ENCODE measurements at regions not wholly inside any gene's neighbourhood (a gene's known extent, or its start where the extent isn't known, plus 50 kb on each side); places are given as distances from the start of the nearest gene placed in this dataset.

- DNase-seq (ENCODE audit: low read depth in 2 of 2): no peak
Measured at GRCh38 chr14:51473808-51474565, 177.7 kb upstream of the FRMD6 start.

- no peak for DNase-seq (ENCODE audit: low read depth in 2 of 2)
Measured at GRCh38 chr14:51474854-51475253, 176.9 kb upstream of the FRMD6 start.

GRCh38 chr14:51478175-51478621, 173.5 kb upstream of the FRMD6 start:
- no peak for DNase-seq (ENCODE audit: low read depth in 2 of 2)

GRCh38 chr14:51479584-51480325, 172.0 kb upstream of the FRMD6 start:
- DNase-seq (ENCODE audit: low read depth in 2 of 2): no peak

GRCh38 chr14:51481643-51482042, 170.1 kb upstream of the FRMD6 start:
- no peak for DNase-seq (ENCODE audit: low read depth in 2 of 2)

- DNase-seq (ENCODE audit: low read depth in 2 of 2): no peak
Measured at GRCh38 chr14:51482102-51482501, 169.6 kb upstream of the FRMD6 start.

GRCh38 chr14:51484485-51484884, 167.2 kb upstream of the FRMD6 start:
- no peak for DNase-seq (ENCODE audit: low read depth in 2 of 2)

- no peak for DNase-seq (ENCODE audit: low read depth in 2 of 2)
Measured at GRCh38 chr14:51485733-51486132, 166.0 kb upstream of the FRMD6 start.

GRCh38 chr14:51487848-51488247, 163.9 kb upstream of the FRMD6 start:
- no peak for DNase-seq (ENCODE audit: low read depth in 2 of 2)

GRCh38 chr14:51488569-51489220, 163.0 kb upstream of the FRMD6 start:
- no peak for DNase-seq (ENCODE audit: low read depth in 2 of 2)

- DNase-seq (ENCODE audit: low read depth in 2 of 2): no peak
Measured at GRCh38 chr14:51490205-51490604, 161.5 kb upstream of the FRMD6 start.

GRCh38 chr14:51491036-51491545, 160.6 kb upstream of the FRMD6 start:
- DNase-seq (ENCODE audit: low read depth in 2 of 2): no peak

GRCh38 chr14:51491776-51492175, 159.9 kb upstream of the FRMD6 start:
- no peak for DNase-seq (ENCODE audit: low read depth in 2 of 2)

GRCh38 chr14:51495319-51495718, 156.4 kb upstream of the FRMD6 start:
- no peak for DNase-seq (ENCODE audit: low read depth in 2 of 2)

GRCh38 chr14:51498411-51499227, 153.1 kb upstream of the FRMD6 start:
- DNase-seq (ENCODE audit: low read depth in 2 of 2): no peak

- no peak for DNase-seq (ENCODE audit: low read depth in 2 of 2)
Measured at GRCh38 chr14:51500776-51501175, 150.9 kb upstream of the FRMD6 start.

GRCh38 chr14:51501746-51502145, 150.0 kb upstream of the FRMD6 start:
- DNase-seq (ENCODE audit: low read depth in 2 of 2): no peak

GRCh38 chr14:51504669-51505068, 147.0 kb upstream of the FRMD6 start:
- no peak for DNase-seq (ENCODE audit: low read depth in 2 of 2)

- DNase-seq (ENCODE audit: low read depth in 2 of 2): no peak
Measured at GRCh38 chr14:51507511-51507905, 144.2 kb upstream of the FRMD6 start.

- no peak for DNase-seq (ENCODE audit: low read depth in 2 of 2)
Measured at GRCh38 chr14:51507906-51508511, 143.7 kb upstream of the FRMD6 start.

GRCh38 chr14:51511265-51511664, 140.4 kb upstream of the FRMD6 start:
- no peak for DNase-seq (ENCODE audit: low read depth in 2 of 2)

All from stimulated activated CD4-positive, alpha-beta T cell treated with anti-CD3 and anti-CD28 coated beads, Interleukin-12 subunit alpha, Interleukin-12 subunit beta, amount 100 ng/mL, for 24 hours (primary cell).